ENCODE measurements at regions not wholly inside any gene's neighbourhood (a gene's known extent, or its start where the extent isn't known, plus 50 kb on each side); places are given as distances from the start of the nearest gene placed in this dataset.

- TF ChIP-seq ZNF274 (IDR thresholded peaks at IDR 0.05; ENCODE audit: low read depth, low read length) = no peak
- H3K4me3 ChIP-seq (ENCODE audit: low read length) = no peak overlapping the region
Measured at GRCh38 chr1:208534599-208534897, 290.4 kb upstream of the PLXNA2 start.

GRCh38 chr1:208534979-208535378 lies 290.8 kb upstream of the PLXNA2 start:
- no peak overlapping the region for H3K4me3 ChIP-seq (ENCODE audit: low read length)
- no peak for TF ChIP-seq ZNF274 (IDR thresholded peaks at IDR 0.05; ENCODE audit: low read depth, low read length)

GRCh38 chr1:208535511-208535910 lies 291.3 kb upstream of the PLXNA2 start:
- no peak for TF ChIP-seq ZNF274 (IDR thresholded peaks at IDR 0.05; ENCODE audit: low read depth, low read length)
- H3K4me3 ChIP-seq (ENCODE audit: low read length) = no peak overlapping the region

- TF ChIP-seq ZNF274 (IDR thresholded peaks at IDR 0.05; ENCODE audit: low read depth, low read length) = no peak
Measured at GRCh38 chr1:208536212-208536611, 292.0 kb upstream of the PLXNA2 start.

DNA sequence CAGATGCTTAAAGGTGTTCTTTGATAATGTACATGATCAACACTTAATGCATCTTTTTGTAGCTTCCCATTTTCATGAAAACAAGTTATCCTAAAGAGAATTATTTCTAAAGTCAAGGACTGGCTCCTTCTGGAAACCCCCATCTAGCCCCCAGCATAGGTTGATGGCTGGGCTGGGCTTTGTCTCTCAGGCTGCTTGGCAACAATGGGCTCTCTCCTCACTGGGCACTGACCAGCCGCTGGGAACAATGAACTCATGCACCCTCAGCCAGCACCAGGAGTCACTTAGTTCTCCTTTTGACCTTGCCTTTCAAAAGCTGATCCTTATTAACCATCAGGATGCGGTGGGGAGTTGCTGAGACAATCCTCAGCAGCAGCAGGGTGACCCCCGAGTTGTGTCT lies 293.0 kb upstream of the PLXNA2 start:
- no peak overlapping the region for H3K4me3 ChIP-seq (ENCODE audit: low read length)
- no peak for TF ChIP-seq ZNF274 (IDR thresholded peaks at IDR 0.05; ENCODE audit: low read depth, low read length)

More at GRCh38 chr1:208536212-208536611, 292.0 kb upstream of the PLXNA2 start:
- H3K4me3 ChIP-seq (ENCODE audit: low read length) = no peak overlapping the region

- no peak for TF ChIP-seq ZNF274 (IDR thresholded peaks at IDR 0.05; ENCODE audit: low read depth, low read length)
- no peak overlapping the region for H3K4me3 ChIP-seq (ENCODE audit: low read length)
Measured at GRCh38 chr1:208538078-208538477, 293.9 kb upstream of the PLXNA2 start.

- TF ChIP-seq ZNF274 (IDR thresholded peaks at IDR 0.05; ENCODE audit: low read depth, low read length) = no peak
- H3K4me3 ChIP-seq (ENCODE audit: low read length) = no peak overlapping the region
Measured at GRCh38 chr1:208538587-208538986, 294.4 kb upstream of the PLXNA2 start.

- H3K4me3 ChIP-seq (ENCODE audit: low read length) = no peak overlapping the region
- no peak for TF ChIP-seq ZNF274 (IDR thresholded peaks at IDR 0.05; ENCODE audit: low read depth, low read length)
Measured at GRCh38 chr1:208540724-208541123, 296.5 kb upstream of the PLXNA2 start.

DNA sequence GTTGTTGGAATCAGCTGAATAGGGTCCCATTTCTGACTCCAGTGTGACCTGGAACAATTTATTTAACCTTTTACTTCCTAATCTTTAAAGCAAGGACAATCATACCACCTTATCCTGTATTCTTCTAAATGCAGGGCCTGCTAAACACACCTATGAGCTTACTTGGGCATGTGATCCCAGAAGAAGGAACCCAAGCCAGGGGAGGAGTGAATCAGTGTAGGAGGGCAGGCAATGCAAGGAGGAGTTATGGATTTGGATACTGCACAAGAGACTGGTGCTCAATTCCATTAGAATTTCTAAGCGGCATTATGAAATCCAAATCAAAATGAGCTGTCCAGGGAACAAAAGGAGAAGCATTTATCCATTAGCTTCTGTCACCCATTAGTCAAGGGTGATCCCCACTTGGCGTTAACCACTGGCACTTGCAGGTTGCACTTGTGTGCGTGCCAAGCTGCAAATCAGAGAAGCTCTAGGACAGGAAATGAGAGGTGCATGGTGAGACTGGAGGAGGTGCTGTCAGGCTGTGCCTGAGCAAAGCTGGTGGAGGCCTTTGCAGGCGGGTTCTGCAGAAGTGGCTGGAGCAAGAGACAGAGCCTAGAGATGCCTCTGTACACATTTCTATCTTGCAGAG lies 297.2 kb upstream of the PLXNA2 start:
- no peak for TF ChIP-seq ZNF274 (IDR thresholded peaks at IDR 0.05; ENCODE audit: low read depth, low read length)
- no peak overlapping the region for H3K4me3 ChIP-seq (ENCODE audit: low read length)

DNA sequence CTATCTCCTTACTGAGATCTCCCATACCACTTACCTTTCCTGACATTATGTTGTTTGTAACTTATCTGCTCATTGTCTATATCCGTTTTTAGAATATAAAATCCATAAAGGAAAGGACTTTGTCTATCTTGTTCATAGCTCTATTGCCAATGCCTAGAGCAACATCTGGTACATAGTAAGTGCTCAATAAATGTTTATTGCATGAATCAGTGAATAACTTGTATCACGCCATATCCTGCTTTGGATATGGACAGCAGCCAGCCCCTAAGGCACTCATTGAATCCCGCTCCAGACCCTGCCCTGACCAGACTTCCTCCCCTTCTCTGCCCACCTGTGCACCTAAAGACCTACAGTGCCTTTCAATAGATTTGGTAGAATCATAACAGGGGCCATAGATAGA lies 298.1 kb upstream of the PLXNA2 start:
- no peak for TF ChIP-seq ZNF274 (IDR thresholded peaks at IDR 0.05; ENCODE audit: low read depth, low read length)
- no peak overlapping the region for H3K4me3 ChIP-seq (ENCODE audit: low read length)

GRCh38 chr1:208544053-208544452 lies 299.9 kb upstream of the PLXNA2 start:
- no peak for TF ChIP-seq ZNF274 (IDR thresholded peaks at IDR 0.05; ENCODE audit: low read depth, low read length)
- no peak overlapping the region for H3K4me3 ChIP-seq (ENCODE audit: low read length)

- TF ChIP-seq ZNF274 (IDR thresholded peaks at IDR 0.05; ENCODE audit: low read depth, low read length) = no peak
- H3K4me3 ChIP-seq (ENCODE audit: low read length) = no peak overlapping the region
Measured at GRCh38 chr1:208544794-208545193, 300.6 kb upstream of the PLXNA2 start.

- TF ChIP-seq ZNF274 (IDR thresholded peaks at IDR 0.05; ENCODE audit: low read depth, low read length) = no peak
- no peak overlapping the region for H3K4me3 ChIP-seq (ENCODE audit: low read length)
Measured at GRCh38 chr1:208551024-208551423, 306.8 kb upstream of the PLXNA2 start.

GRCh38 chr1:208551633-208552320 lies 307.6 kb upstream of the PLXNA2 start:
- no peak for TF ChIP-seq ZNF274 (IDR thresholded peaks at IDR 0.05; ENCODE audit: low read depth, low read length)
- H3K4me3 ChIP-seq (ENCODE audit: low read length) = no peak overlapping the region

GRCh38 chr1:208552928-208553327 lies 308.7 kb upstream of the PLXNA2 start:
- H3K4me3 ChIP-seq (ENCODE audit: low read length) = no peak overlapping the region
- no peak for TF ChIP-seq ZNF274 (IDR thresholded peaks at IDR 0.05; ENCODE audit: low read depth, low read length)

DNA sequence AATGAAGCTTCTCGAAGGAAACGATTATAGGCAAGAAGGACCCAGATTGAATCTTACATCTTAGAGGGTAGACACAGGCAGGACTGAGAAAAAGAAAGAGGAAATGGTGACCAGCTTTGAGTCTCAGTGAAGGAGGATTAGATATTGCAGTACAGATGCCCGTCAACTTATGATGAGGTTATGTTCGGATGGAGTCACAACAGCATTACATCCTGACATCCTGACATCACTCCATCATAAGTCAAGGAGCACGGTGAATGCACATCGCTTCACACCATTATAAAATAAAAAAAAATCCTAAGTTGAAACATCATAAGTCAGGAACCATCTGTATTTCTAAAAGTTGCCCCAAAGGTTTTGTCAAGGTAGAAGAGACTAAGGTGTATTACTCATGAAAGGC lies 312.3 kb upstream of the PLXNA2 start:
- no peak for TF ChIP-seq ZNF274 (IDR thresholded peaks at IDR 0.05; ENCODE audit: low read depth, low read length)
- no peak overlapping the region for H3K4me3 ChIP-seq (ENCODE audit: low read length)
